IMR-90 (cell line): ENCODE measurements at regions not wholly inside any gene's neighbourhood (a gene's known extent, or its start where the extent isn't known, plus 50 kb on each side); places are given as distances from the start of the nearest gene placed in this dataset.

Experiments used
- ATAC-seq: fragments of 200-7000 bp; cut with Tn5 transposase; 2 replicates; pipeline ENCODE4 v1.9.1; 2020; ENCODE audit warnings: low read depth, mild to moderate bottlenecking, moderate library complexity
- BruUV-seq: library from RNA; stranded (reverse); fragments of 400-500 nt; replicated peaks from 2 replicates; lab custom pipeline; 2021; lab: Mats Ljungman, UMichigan
- CTCF ChIA-PET: fragments of 300-600 bp; formaldehyde crosslinking; extraction: SDS; loops from one replicate; lab custom pipeline; 2021; ENCODE audit warnings: antibody characterized with exemption; lab: Yijun Ruan, JAX
- POLR2A ChIA-PET: fragments of 300-600 bp; sonication (Branson Sonifier 250); formaldehyde crosslinking; loops from one replicate; lab custom pipeline; 2022; ENCODE audit warnings: antibody characterized with exemption; ENCODE audit not compliant: unreplicated experiment; lab: Charles Lee
- DNase-seq: peaks from one replicate; pipeline ENCODE4 v3.0.0; 2013
- H2AFZ ChIP-seq: replicated peaks from 2 replicates; pipeline ENCODE3; 2013; ENCODE audit warnings: low read length, mild to moderate bottlenecking; ENCODE audit not compliant: poor library complexity
- H2AK5ac ChIP-seq: 2 replicates; pipeline ENCODE4 v1.6.1; 2013; ENCODE audit warnings: low read depth, low read length, inconsistent platforms
- H2AK9ac ChIP-seq: replicated peaks from 2 replicates; pipeline ENCODE3; 2013; ENCODE audit warnings: mild to moderate bottlenecking, low read depth, low read length, moderate library complexity; ENCODE audit not compliant: poor library complexity
- H2BK120ac ChIP-seq: 2 replicates; pipeline ENCODE4 v1.6.1; 2013; ENCODE audit warnings: low read depth, low read length, inconsistent platforms
- H2BK15ac ChIP-seq: 3 replicates; pipeline ENCODE4 v1.6.1; 2013; ENCODE audit warnings: low read depth, low read length, inconsistent platforms
- H2BK20ac ChIP-seq: 2 replicates; pipeline ENCODE4 v1.6.1; 2013; ENCODE audit warnings: low read depth, mild to moderate bottlenecking, inconsistent platforms, low read length, moderate library complexity
- H2BK5ac ChIP-seq: 2 replicates; pipeline ENCODE4 v1.6.1; 2013; ENCODE audit warnings: mild to moderate bottlenecking, low read depth, low read length, inconsistent platforms; ENCODE audit not compliant: poor library complexity, severe bottlenecking
- H3K14ac ChIP-seq: replicated peaks from 2 replicates; pipeline ENCODE4 v1.6.1; 2013; ENCODE audit warnings: low read depth, low read length, inconsistent platforms
- H3K18ac ChIP-seq: 2 replicates; pipeline ENCODE4 v1.6.1; 2013; ENCODE audit warnings: low read depth, low read length, control low read depth
- H3K23ac ChIP-seq: 2 replicates; pipeline ENCODE4 v1.6.1; 2013; ENCODE audit warnings: low read depth, low read length, inconsistent platforms
- H3K27ac ChIP-seq: 2 replicates; pipeline ENCODE4 v1.5.1; 2013; ENCODE audit warnings: mild to moderate bottlenecking, control low read depth, low read length; ENCODE audit not compliant: insufficient read depth
- H3K27me3 ChIP-seq: 2 replicates; pipeline ENCODE4 v1.6.1; 2013; ENCODE audit warnings: low read length; ENCODE audit not compliant: control insufficient read depth, insufficient read depth
- H3K36me3 ChIP-seq: 2 replicates; pipeline ENCODE4 v1.6.1; 2013; ENCODE audit warnings: low read length, mixed read lengths; ENCODE audit not compliant: control insufficient read depth, insufficient read depth
- H3K4ac ChIP-seq: 2 replicates; pipeline ENCODE4 v1.6.1; 2013; ENCODE audit warnings: low read depth, low read length, inconsistent platforms
- H3K4me1 ChIP-seq: 2 replicates; pipeline ENCODE4 v1.6.1; 2013; ENCODE audit warnings: low read length, mixed read lengths; ENCODE audit not compliant: control insufficient read depth, insufficient read depth
- H3K4me2 ChIP-seq: 2 replicates; pipeline ENCODE4 v1.6.1; 2013; ENCODE audit warnings: low read depth, mild to moderate bottlenecking, control low read depth, low read length, moderate library complexity
- H3K4me3 ChIP-seq: 2 replicates; pipeline ENCODE4 v1.5.1; 2013; ENCODE audit warnings: low read depth, mild to moderate bottlenecking, control low read depth, low read length, moderate library complexity; ENCODE audit not compliant: insufficient read depth
- H3K56ac ChIP-seq: 2 replicates; pipeline ENCODE4 v1.6.1; 2013; ENCODE audit warnings: low read length, inconsistent platforms; ENCODE audit not compliant: insufficient read depth; ENCODE audit errors: extremely low read depth
- H3K79me1 ChIP-seq, 2 experiments: 2 replicates each; pipeline ENCODE4 v1.6.1; 2013; ENCODE audit warnings: low read length in 2 of 2, inconsistent platforms in 1 of 2, low read depth in 1 of 2
- H3K9ac ChIP-seq: 2 replicates; pipeline ENCODE4 v1.6.1; 2013; ENCODE audit warnings: low read depth, low read length, control low read depth
- H3K9me1 ChIP-seq: 2 replicates; pipeline ENCODE4 v1.6.1; 2013; ENCODE audit warnings: low read length, inconsistent platforms; ENCODE audit not compliant: insufficient read depth
- H3K9me3 ChIP-seq: 2 replicates; pipeline ENCODE4 v1.6.1; 2013; ENCODE audit warnings: low read length; ENCODE audit not compliant: control insufficient read depth, insufficient read depth
- H4K20me1 ChIP-seq: 2 replicates; pipeline ENCODE4 v1.6.1; 2013; ENCODE audit warnings: low read length, inconsistent platforms; ENCODE audit not compliant: insufficient read depth
- H4K5ac ChIP-seq: 2 replicates; pipeline ENCODE4 v1.6.1; 2013; ENCODE audit warnings: mild to moderate bottlenecking, low read depth, low read length, control low read depth
- H4K8ac ChIP-seq, 2 experiments: 2 replicates each; pipeline ENCODE4 v1.6.1; 2013; ENCODE audit warnings: low read depth in 2 of 2, low read length in 2 of 2, control low read depth in 1 of 2, inconsistent platforms in 1 of 2
- H4K91ac ChIP-seq: 2 replicates; pipeline ENCODE4 v1.6.1; 2013; ENCODE audit warnings: low read depth, low read length, inconsistent platforms; ENCODE audit not compliant: insufficient read depth
- CEBPB ChIP-seq: IDR thresholded peaks from 2 replicates; pipeline ENCODE4 v1.6.1; 2012; ENCODE audit warnings: low read depth, low read length, improper control_type of control experiment
- CHD1 ChIP-seq: IDR thresholded peaks from 2 replicates; pipeline ENCODE4 v1.6.1; 2012; ENCODE audit warnings: low read depth, low read length, improper control_type of control experiment
- MAFK ChIP-seq: IDR thresholded peaks from 2 replicates; pipeline ENCODE4 v1.6.1; 2012; ENCODE audit warnings: low read depth, low read length, improper control_type of control experiment
- MXI1 ChIP-seq: IDR thresholded peaks from 2 replicates; pipeline ENCODE4 v1.6.1; 2012; ENCODE audit warnings: low read depth, mild to moderate bottlenecking, low read length, moderate library complexity, borderline replicate concordance
- POLR2A ChIP-seq: IDR thresholded peaks from 2 replicates; pipeline ENCODE4 v1.6.1; 2012; ENCODE audit warnings: mild to moderate bottlenecking, low read depth, low read length
- RAD21 ChIP-seq: IDR thresholded peaks from 2 replicates; pipeline ENCODE4 v1.6.1; 2012; ENCODE audit warnings: low read length, improper control_type of control experiment
- RCOR1 ChIP-seq: IDR thresholded peaks from 2 replicates; pipeline ENCODE4 v1.6.1; 2012; ENCODE audit warnings: mild to moderate bottlenecking, low read length, improper control_type of control experiment; ENCODE audit not compliant: insufficient replicate concordance
- RFX5 ChIP-seq: IDR thresholded peaks from 2 replicates; pipeline ENCODE4 v1.8.0; 2012; ENCODE audit warnings: low read depth, mild to moderate bottlenecking, low read length, moderate library complexity
- SMC3 ChIP-seq: fragments of 150-350 bp; IDR thresholded peaks from 2 replicates; pipeline ENCODE4 v1.6.1; 2016; ENCODE audit warnings: low read depth, mild to moderate bottlenecking, antibody characterized with exemption, low read length, moderate library complexity
- WGBS, 2 experiments: methylation state at CpG; one replicate each; pipeline versions ENCODE4 v1.1.5 to v1.1.7; 2013; ENCODE audit warnings: missing lambda C conversion rate in 2 of 2; ENCODE audit not compliant: insufficient read length in 1 of 2; ENCODE audit errors: extremely low coverage in 2 of 2; 5-methylcytosine and 5-hydroxymethylcytosine counted together
- dilution Hi-C: fragments of 300-500 bp; cut with HindIII; formaldehyde crosslinking; loops from one replicate; pipeline ENCODE4 v1.14.3; 2018; ENCODE audit warnings: low sequenced_read_pairs; ENCODE audit not compliant: unreplicated experiment
- in situ Hi-C: fragments of 300-500 bp; cut with MboI; formaldehyde crosslinking; loops from 3 replicates; pipeline ENCODE4 v1.14.3; 2019; ENCODE audit warnings: low sequenced_read_pairs, inconsistent platforms, mixed read lengths
- intact Hi-C: fragments of 100-400 bp; cut with micrococcal nuclease; formaldehyde crosslinking; loops from 2 replicates; pipeline ENCODE4 v1.10.0; 2022
- TF ChIP-seq, protein P1 (sequence below): conservative IDR thresholded peaks from 2 replicates; pipeline ENCODE4 v1.5.1; 2012; ENCODE audit warnings: mild to moderate bottlenecking, low read depth, low read length, improper control_type of control experiment
- TF ChIP-seq, protein P2 (sequence below): fragments of 150-350 bp; IDR thresholded peaks from 2 replicates; pipeline ENCODE4 v1.6.1; 2016; ENCODE audit warnings: low read depth, mild to moderate bottlenecking, low read length, moderate library complexity, borderline replicate concordance

DNA sequence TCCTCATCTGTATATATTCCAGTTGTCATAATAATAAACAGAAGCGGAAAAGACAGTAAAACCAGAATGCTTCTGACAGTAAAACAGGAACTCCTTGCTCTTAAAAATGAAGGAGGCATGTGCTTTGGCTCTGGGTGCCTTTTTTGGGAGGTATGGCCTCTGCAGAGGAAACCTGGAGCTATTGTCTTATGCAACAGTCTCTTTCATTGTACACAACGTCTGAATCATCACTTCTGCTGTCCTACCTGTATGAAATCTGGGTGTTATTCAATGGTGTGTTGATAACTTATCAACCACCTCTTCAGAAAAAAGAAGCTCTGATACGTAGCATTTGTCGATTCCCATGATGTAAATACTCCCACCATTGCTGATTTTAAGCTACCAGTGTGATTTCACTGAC is 64.8 kb downstream of the CDCA7 start:
- H2BK15ac ChIP-seq = no peak overlapping the region
- H3K23ac ChIP-seq = no peak overlapping the region
- H3K4me3 ChIP-seq = no peak overlapping the region
- peaks cover 1% of the 10 kb centered on the region; the same call in 1 of the 2 replicates for H3K9me3 ChIP-seq
- no TSS peak for BruUV-seq
- in situ Hi-C loops (loop anchor here (25.0 kb wide), 1 partner anchor 643 kb away; no protein-coding TSS in a partner anchor), dilution Hi-C loops (no loop called here), intact Hi-C loops (no loop called here)
- no peaks in the 10 kb centered on the region for H3K9me1 ChIP-seq
- no peak overlapping the region for H2AK9ac ChIP-seq
- H4K20me1 ChIP-seq = no peaks in the 10 kb centered on the region
- peaks cover 26% of the 10 kb centered on the region for H3K27me3 ChIP-seq
- no peak overlapping the region for H3K27ac ChIP-seq
- POLR2A ChIA-PET = no interaction called here
- no peak overlapping the region for H3K14ac ChIP-seq
- H4K8ac ChIP-seq = no peak overlapping the region
- H3K4me2 ChIP-seq = no peak overlapping the region
- TF ChIP-seq MAFK = no peak
- TF ChIP-seq RFX5 = no peak
- TF ChIP-seq RCOR1 = no peak
- TF ChIP-seq CHD1 = no peak
- TF ChIP-seq, protein P1, sequence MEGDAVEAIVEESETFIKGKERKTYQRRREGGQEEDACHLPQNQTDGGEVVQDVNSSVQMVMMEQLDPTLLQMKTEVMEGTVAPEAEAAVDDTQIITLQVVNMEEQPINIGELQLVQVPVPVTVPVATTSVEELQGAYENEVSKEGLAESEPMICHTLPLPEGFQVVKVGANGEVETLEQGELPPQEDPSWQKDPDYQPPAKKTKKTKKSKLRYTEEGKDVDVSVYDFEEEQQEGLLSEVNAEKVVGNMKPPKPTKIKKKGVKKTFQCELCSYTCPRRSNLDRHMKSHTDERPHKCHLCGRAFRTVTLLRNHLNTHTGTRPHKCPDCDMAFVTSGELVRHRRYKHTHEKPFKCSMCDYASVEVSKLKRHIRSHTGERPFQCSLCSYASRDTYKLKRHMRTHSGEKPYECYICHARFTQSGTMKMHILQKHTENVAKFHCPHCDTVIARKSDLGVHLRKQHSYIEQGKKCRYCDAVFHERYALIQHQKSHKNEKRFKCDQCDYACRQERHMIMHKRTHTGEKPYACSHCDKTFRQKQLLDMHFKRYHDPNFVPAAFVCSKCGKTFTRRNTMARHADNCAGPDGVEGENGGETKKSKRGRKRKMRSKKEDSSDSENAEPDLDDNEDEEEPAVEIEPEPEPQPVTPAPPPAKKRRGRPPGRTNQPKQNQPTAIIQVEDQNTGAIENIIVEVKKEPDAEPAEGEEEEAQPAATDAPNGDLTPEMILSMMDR = no peak
- TF ChIP-seq CEBPB = no peak
- TF ChIP-seq, protein P2, sequence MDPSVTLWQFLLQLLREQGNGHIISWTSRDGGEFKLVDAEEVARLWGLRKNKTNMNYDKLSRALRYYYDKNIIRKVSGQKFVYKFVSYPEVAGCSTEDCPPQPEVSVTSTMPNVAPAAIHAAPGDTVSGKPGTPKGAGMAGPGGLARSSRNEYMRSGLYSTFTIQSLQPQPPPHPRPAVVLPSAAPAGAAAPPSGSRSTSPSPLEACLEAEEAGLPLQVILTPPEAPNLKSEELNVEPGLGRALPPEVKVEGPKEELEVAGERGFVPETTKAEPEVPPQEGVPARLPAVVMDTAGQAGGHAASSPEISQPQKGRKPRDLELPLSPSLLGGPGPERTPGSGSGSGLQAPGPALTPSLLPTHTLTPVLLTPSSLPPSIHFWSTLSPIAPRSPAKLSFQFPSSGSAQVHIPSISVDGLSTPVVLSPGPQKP = no peak
- no peak for TF ChIP-seq SMC3
- no peak for TF ChIP-seq RAD21
- TF ChIP-seq POLR2A = no peak
- no peak for TF ChIP-seq MXI1
- no peak overlapping the region for H4K91ac ChIP-seq
- CTCF ChIA-PET = no interaction called here
- no peak overlapping the region for H3K56ac ChIP-seq
- no peak overlapping the region for H2AFZ ChIP-seq
- H3K79me1 ChIP-seq = no peaks in the 10 kb centered on the region
- H4K5ac ChIP-seq = no peak overlapping the region
- H2BK120ac ChIP-seq = no peak overlapping the region
- ATAC-seq (no peak), DNase-seq (no peak)
- no peak overlapping the region for H3K4ac ChIP-seq
- H2AK5ac ChIP-seq = no peak overlapping the region
- H3K4me1 ChIP-seq = no peaks in the 10 kb centered on the region
- no peak overlapping the region for H2BK20ac ChIP-seq
- H3K36me3 ChIP-seq = no peaks in the 10 kb centered on the region
- WGBS, 2 experiments = no CpG with 5 or more reads among the region's 4 CpGs
- no peak overlapping the region for H3K9ac ChIP-seq
- no peak overlapping the region for H3K18ac ChIP-seq
- H2BK5ac ChIP-seq = no peak overlapping the region
